ENCODE measurements at regions not wholly inside any gene's neighbourhood (a gene's known extent, or its start where the extent isn't known, plus 50 kb on each side); places are given as distances from the start of the nearest gene placed in this dataset.
"Not testable (repeated sequence)": the region's sequence is repeated elsewhere in the genome, so short reads cannot be mapped to it uniquely, and the experiment has no call there.

DNA sequence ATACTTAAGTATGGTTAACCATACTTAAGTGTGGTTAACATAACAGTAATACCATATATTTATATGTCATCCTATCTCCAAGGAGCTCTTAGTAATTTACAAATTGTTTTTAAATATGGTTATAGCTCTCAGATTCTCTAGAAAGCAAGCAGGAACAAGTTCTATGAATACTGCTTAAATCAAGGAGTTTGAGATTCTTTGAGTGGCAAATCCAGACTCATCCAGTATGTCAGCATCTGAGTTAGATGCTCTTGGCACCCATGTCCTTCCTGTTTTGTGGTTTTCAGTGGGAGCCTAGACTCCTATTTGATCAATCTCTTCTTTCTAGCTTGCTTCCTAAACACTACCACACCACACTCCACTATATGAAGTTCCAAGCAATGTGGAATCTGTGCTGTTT is 114.7 kb upstream of the GDNF start:
- TF ChIP-seq, protein P1, sequence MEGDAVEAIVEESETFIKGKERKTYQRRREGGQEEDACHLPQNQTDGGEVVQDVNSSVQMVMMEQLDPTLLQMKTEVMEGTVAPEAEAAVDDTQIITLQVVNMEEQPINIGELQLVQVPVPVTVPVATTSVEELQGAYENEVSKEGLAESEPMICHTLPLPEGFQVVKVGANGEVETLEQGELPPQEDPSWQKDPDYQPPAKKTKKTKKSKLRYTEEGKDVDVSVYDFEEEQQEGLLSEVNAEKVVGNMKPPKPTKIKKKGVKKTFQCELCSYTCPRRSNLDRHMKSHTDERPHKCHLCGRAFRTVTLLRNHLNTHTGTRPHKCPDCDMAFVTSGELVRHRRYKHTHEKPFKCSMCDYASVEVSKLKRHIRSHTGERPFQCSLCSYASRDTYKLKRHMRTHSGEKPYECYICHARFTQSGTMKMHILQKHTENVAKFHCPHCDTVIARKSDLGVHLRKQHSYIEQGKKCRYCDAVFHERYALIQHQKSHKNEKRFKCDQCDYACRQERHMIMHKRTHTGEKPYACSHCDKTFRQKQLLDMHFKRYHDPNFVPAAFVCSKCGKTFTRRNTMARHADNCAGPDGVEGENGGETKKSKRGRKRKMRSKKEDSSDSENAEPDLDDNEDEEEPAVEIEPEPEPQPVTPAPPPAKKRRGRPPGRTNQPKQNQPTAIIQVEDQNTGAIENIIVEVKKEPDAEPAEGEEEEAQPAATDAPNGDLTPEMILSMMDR (IDR thresholded peaks at IDR 0.05), result no peak
- peaks cover 4% of the 10 kb centered on the region for H3K27me3 Mint-ChIP-seq (ENCODE audit: low read depth)
- H3K9me3 Mint-ChIP-seq (ENCODE audit: low read depth), result peaks cover 16% of the 10 kb centered on the region
- no peak overlapping the region for H3K27ac Mint-ChIP-seq (ENCODE audit: unreplicated experiment)
- H3K4me1 Mint-ChIP-seq (ENCODE audit: low read depth), result no peaks in the 10 kb centered on the region
- no peak overlapping the region for H3K4me3 Mint-ChIP-seq (ENCODE audit: unreplicated experiment)
- no peak for DNase-seq (ENCODE audit: low spot score)
- peaks cover 6% of the 10 kb centered on the region for H3K36me3 Mint-ChIP-seq (ENCODE audit: low read depth)

DNA sequence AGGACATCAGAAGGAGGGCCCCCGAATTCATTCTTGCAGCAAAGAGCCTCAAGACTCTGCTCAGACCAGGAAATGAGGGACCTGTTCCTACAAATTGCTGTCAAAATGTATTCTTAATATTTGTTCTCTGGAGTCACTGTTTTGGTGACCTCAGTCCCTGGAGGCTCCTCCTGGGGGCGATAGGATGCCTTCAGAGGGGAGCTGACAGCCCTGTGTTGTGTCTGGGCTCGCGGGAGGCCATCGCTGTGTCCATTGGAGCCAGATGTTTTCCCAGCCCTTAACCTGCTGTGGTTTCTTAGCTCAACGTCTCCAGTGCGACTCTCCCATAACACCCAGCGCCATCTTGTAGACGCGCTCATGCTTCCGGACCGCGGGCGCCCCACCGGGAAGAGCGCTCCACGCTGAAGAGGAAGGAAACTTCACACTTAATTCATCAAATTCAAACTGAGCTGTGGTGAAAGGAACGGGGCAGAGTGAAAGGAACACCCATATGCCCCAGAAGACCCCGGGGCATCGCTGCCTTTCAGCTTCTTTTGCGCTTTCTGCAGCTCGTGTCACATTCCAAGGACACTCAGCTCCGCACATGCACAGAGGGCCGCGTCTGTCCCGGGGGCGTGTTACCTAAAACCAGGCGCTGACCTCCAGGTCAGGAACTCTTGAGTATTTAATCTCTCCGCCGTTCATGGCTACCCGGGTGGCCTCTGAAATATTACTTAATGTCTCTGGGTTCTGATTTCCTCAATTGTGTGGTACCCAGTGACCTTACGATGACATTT is 112.3 kb upstream of the GDNF start:
- TF ChIP-seq, protein P1 (IDR thresholded peaks at IDR 0.05), result no peak
- Mint-ChIP-seq H3K4me3 (ENCODE audit: unreplicated experiment) (peak overlapping the region; percentile 63), H3K4me1 (ENCODE audit: low read depth) (no peaks in the 10 kb centered on the region), H3K36me3 (ENCODE audit: low read depth) (no peaks in the 10 kb centered on the region), H3K9me3 (ENCODE audit: low read depth) (no peaks in the 10 kb centered on the region), H3K27me3 (ENCODE audit: low read depth) (peaks cover 13% of the 10 kb centered on the region), H3K27ac (ENCODE audit: unreplicated experiment) (no peak overlapping the region)
- DNase-seq (ENCODE audit: low spot score), result no peak

DNA sequence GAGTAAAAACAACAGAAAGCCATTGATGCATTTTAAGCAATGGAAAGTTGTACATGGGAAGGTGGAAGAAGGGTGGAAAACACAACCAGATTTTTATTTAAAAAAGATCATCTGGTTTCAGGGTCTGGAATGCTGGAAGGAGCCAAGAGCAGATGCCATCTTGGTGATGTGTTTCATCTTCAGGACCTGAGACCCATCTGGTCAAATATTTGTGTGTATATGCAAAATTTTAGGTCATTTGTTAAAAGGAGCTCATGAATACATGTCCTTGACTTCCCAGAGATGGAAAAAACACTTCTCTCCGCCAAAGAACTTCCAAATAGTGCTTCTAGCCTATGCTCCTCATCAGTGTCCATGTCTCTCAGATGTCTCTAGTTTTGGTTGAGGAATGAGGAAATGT is 110.6 kb upstream of the GDNF start:
- TF ChIP-seq, protein P1 (IDR thresholded peaks at IDR 0.05), result no peak
- Mint-ChIP-seq H3K4me1 (ENCODE audit: low read depth) (no peaks in the 10 kb centered on the region), H3K27ac (ENCODE audit: unreplicated experiment) (no peak overlapping the region), H3K36me3 (ENCODE audit: low read depth) (no peaks in the 10 kb centered on the region), H3K9me3 (ENCODE audit: low read depth) (no peaks in the 10 kb centered on the region), H3K27me3 (ENCODE audit: low read depth) (peaks cover 13% of the 10 kb centered on the region), H3K4me3 (ENCODE audit: unreplicated experiment) (no peak overlapping the region)
- no peak for DNase-seq (ENCODE audit: low spot score)

DNA sequence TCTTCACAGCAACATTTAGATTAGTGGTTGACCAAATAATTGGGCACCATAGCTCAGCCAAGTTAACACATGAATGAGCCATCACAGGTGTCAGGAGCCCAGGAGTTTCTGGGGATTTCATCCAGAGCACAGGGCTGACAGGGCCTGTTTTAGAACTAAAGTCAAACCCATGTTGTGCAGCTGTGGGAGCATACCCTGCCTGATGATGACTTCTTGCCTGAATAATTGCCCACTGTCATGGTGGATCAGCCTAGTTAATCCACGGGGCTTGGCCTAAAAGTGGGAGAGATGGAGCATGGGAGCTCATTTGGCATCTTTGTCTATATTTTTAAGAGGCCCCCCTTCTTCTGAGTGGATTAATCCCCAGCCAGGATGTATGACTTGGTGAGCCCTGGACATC is 105.6 kb upstream of the GDNF start:
- peaks cover 20% of the 10 kb centered on the region for H3K27me3 Mint-ChIP-seq (ENCODE audit: low read depth)
- H3K4me1 Mint-ChIP-seq (ENCODE audit: low read depth), result no peaks in the 10 kb centered on the region
- no peak overlapping the region for H3K4me3 Mint-ChIP-seq (ENCODE audit: unreplicated experiment)
- no peaks in the 10 kb centered on the region for H3K9me3 Mint-ChIP-seq (ENCODE audit: low read depth)
- no peak for DNase-seq (ENCODE audit: low spot score)
- no peaks in the 10 kb centered on the region for H3K36me3 Mint-ChIP-seq (ENCODE audit: low read depth)
- TF ChIP-seq, protein P1 (IDR thresholded peaks at IDR 0.05), result no peak
- no peak overlapping the region for H3K27ac Mint-ChIP-seq (ENCODE audit: unreplicated experiment)

DNA sequence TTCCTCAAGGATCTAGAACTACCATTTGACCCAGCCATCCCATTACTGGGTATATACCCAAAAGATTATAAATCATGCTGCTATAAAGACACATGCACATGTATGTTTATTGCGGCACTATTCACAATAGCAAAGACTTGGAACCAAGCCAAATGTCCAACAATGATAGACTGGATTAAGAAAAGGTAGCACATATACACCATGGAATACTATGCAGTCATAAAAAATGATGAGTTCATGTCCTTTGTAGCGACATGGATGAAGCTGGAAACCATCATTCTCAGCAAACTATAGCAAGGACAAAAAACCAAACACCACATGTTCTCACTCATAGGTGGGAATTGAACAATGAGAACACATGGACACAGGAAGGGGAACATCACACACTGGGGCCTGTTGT is 103.3 kb upstream of the GDNF start:
- H3K9me3 Mint-ChIP-seq (ENCODE audit: low read depth); H3K4me3 Mint-ChIP-seq (ENCODE audit: unreplicated experiment); H3K36me3 Mint-ChIP-seq (ENCODE audit: low read depth); H3K4me1 Mint-ChIP-seq (ENCODE audit: low read depth); H3K27ac Mint-ChIP-seq (ENCODE audit: unreplicated experiment); DNase-seq (ENCODE audit: low spot score): not testable (repeated sequence)
- peaks cover 11% of the 10 kb centered on the region for H3K27me3 Mint-ChIP-seq (ENCODE audit: low read depth)
